ENCODE measurements at regions not wholly inside any gene's neighbourhood (a gene's known extent, or its start where the extent isn't known, plus 50 kb on each side); places are given as distances from the start of the nearest gene placed in this dataset.

GRCh38 chr15:66912001-66912400, 153.4 kb upstream of the SMAD3 start:
- Histone ChIP-seq H3K9ac (replicated peaks in 1 of 4; ENCODE audit: extremely low read depth in 1 of 4, low read depth in 3 of 4, low read length in 3 of 4) (no peak overlapping the region), H3K23ac (ENCODE audit: insufficient read length) (no peak overlapping the region), H3K4me1 (replicated peaks in 1 of 4; ENCODE audit: control insufficient read depth in 3 of 4, insufficient read depth in 4 of 4, low read length in 3 of 4) (peaks cover 0 to 3% (median 0%) of the 10 kb centered on the region in 4 experiments; a peak in 1 of 7 replicates), H3K18ac (ENCODE audit: extremely low read depth, low read length) (no peak overlapping the region), H2AK5ac (ENCODE audit: low read depth, low read length) (no peak overlapping the region), H4K5ac (ENCODE audit: insufficient read length, low read depth, low read length) (no peak overlapping the region), H3K4ac (replicated peaks; ENCODE audit: insufficient read length, low read depth, low read length) (no peak overlapping the region), H4K91ac (replicated peaks; ENCODE audit: insufficient read length, low read length) (no peak overlapping the region), H3K4me3 (ENCODE audit: extremely low read depth in 1 of 4, insufficient read depth in 2 of 4, low read depth in 3 of 4, low read length in 4 of 4) (no peak overlapping the region), H2BK12ac (ENCODE audit: low read depth, low read length) (no peak overlapping the region), H2BK20ac (ENCODE audit: low read length) (no peak overlapping the region), H3K56ac (replicated peaks; ENCODE audit: insufficient read length, low read depth, low read length) (no peak overlapping the region), H3K9me3 (ENCODE audit: insufficient read depth in 2 of 2, low read depth in 1 of 2, low read length in 1 of 2) (no peaks in the 10 kb centered on the region), H4K8ac (ENCODE audit: extremely low read depth, insufficient read depth, low read length) (no peak overlapping the region), H3K27me3 (replicated peaks in 1 of 4; ENCODE audit: control insufficient read depth in 3 of 4, extremely low read depth in 1 of 4, insufficient read depth in 3 of 4, low read length in 3 of 4) (no peaks in the 10 kb centered on the region), H2BK15ac (ENCODE audit: low read length) (no peak overlapping the region), H2BK120ac (replicated peaks; ENCODE audit: low read depth, low read length) (no peak overlapping the region), H3K36me3 (ENCODE audit: control insufficient read depth in 2 of 4, insufficient read depth in 4 of 4, low read length in 3 of 4) (no peaks in the 10 kb centered on the region), H3K27ac (ENCODE audit: low read depth, low read length) (no peak overlapping the region), H3K79me2 (ENCODE audit: control insufficient read depth in 1 of 2, insufficient read depth in 2 of 2, low read length in 2 of 2) (no peaks in the 10 kb centered on the region), H2AFZ (ENCODE audit: low read length) (no peak overlapping the region; the same call in 1 of the 2 replicates), H3K14ac (ENCODE audit: insufficient read length) (no peak overlapping the region), H3K79me1 (ENCODE audit: low read depth, low read length) (no peaks in the 10 kb centered on the region), H4K20me1 (replicated peaks in 1 of 2; ENCODE audit: control insufficient read depth in 1 of 2, insufficient read depth in 2 of 2, low read length in 2 of 2) (no peaks in the 10 kb centered on the region), H2BK5ac (ENCODE audit: low read depth, low read length) (no peak overlapping the region), H3K4me2 (ENCODE audit: insufficient read depth in 1 of 2, low read depth in 2 of 2, low read length in 2 of 2) (no peak overlapping the region), H3K23me2 (ENCODE audit: low read depth, low read length) (no peaks in the 10 kb centered on the region)
- FAIRE-seq (no peak), DNase-seq (ENCODE audit: low read depth in 1 of 2, low spot score in 2 of 2) (no peak)
- CTCF ChIA-PET (ENCODE audit: partially characterized antibody) = interaction anchor here (1.1 to 18.4 kb wide), 4 partner anchors 5 to 324 kb away, joined by 3 to 255 read pairs (median 130); no protein-coding TSS in a partner anchor
- POLR2A ChIA-PET (ENCODE audit: partially characterized antibody) = interaction anchor here (1.1 kb wide), 1 partner anchor 16 kb away, joined by 3 read pairs; no protein-coding TSS in a partner anchor
- no peak for TF ChIP-seq FOSL1 (IDR thresholded peaks at IDR 0.05; ENCODE audit: insufficient read depth, low read depth, low read length)
- no peak for TF ChIP-seq SP2 (IDR thresholded peaks at IDR 0.05; ENCODE audit: low read length)
- TF ChIP-seq POU5F1 (IDR thresholded peaks at IDR 0.05; ENCODE audit: low read depth, low read length) = no peak
- TF ChIP-seq SIRT6 (IDR thresholded peaks at IDR 0.05; ENCODE audit: low read length) = no peak
- no peak for TF ChIP-seq SP1 (IDR thresholded peaks at IDR 0.05; ENCODE audit: low read depth, low read length)
- TF ChIP-seq HDAC2 (IDR thresholded peaks at IDR 0.05; ENCODE audit: borderline replicate concordance in 1 of 2, low read depth in 2 of 2, low read length in 2 of 2) = no peak
- TF ChIP-seq ATF2 (IDR thresholded peaks at IDR 0.05; ENCODE audit: low read length) = no peak
- no peak for TF ChIP-seq RBBP5 (IDR thresholded peaks at IDR 0.05; ENCODE audit: borderline replicate concordance, low read depth, low read length)
- TF ChIP-seq KDM1A (IDR thresholded peaks at IDR 0.05; ENCODE audit: borderline replicate concordance, low read length) = no peak
- no peak for TF ChIP-seq MAFK (IDR thresholded peaks at IDR 0.05; ENCODE audit: low read depth, low read length)
- TF ChIP-seq HDAC6 (IDR thresholded peaks at IDR 0.05; ENCODE audit: low read depth, low read length) = no peak
- TF ChIP-seq SRF (IDR thresholded peaks at IDR 0.05; ENCODE audit: low read depth, low read length) = no peak
- WGBS, 2 experiments (ENCODE audit: extremely low coverage in 1 of 2, insufficient coverage in 1 of 2, insufficient read length in 1 of 2, insufficient replicate concordance in 2 of 2, low coverage in 1 of 2, low lambda C conversion rate in 2 of 2, missing lambda C conversion rate in 1 of 2) = 94% methylated on average over 7 of the region's 7 CpGs; no CpG with 5 or more reads in 1 of the 2 experiments
